AG10803 (cell line): ENCODE measurements at regions not wholly inside any gene's neighbourhood (a gene's known extent, or its start where the extent isn't known, plus 50 kb on each side); places are given as distances from the start of the nearest gene placed in this dataset.
A peak's percentile ranks its signal among the peaks of the same experiment; 100 is the strongest.
"Not testable (repeated sequence)": the region's sequence is repeated elsewhere in the genome, so short reads cannot be mapped to it uniquely, and the experiment has no call there.

Experiments used
- DNase-seq: peaks from one replicate; pipeline ENCODE4 v3.0.0; 2010; ENCODE audit warnings: low read depth
- H3K4me3 ChIP-seq: 2 replicates; pipeline ENCODE4 v1.5.1; 2011; ENCODE audit warnings: mild to moderate bottlenecking, low read length, control low read depth
- TF ChIP-seq, protein P1 (sequence below): conservative IDR thresholded peaks from 2 replicates; pipeline ENCODE4 v1.5.1; 2011; ENCODE audit warnings: mild to moderate bottlenecking, low read length, control low read depth, inconsistent platforms

DNA sequence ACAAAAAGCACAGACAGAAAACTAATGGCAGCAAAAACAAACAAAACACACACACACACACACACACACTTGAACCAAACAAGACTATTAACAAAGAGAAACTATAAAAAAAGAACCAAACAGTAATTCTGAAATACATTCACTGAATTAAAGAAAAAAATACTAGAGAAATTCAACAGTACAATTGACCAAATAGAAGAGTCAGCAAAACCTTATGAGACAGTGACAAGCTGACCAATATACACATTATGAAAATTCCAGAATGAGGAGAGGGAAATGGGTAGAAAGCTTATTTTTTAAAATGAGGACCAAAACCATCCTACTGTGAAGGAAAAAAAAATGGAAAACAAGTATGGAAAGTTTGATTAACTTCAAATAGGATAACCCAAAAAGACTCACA is 212.2 kb upstream of the BTBD3 start:
- H3K4me3 ChIP-seq, result no peak overlapping the region
- TF ChIP-seq, protein P1, sequence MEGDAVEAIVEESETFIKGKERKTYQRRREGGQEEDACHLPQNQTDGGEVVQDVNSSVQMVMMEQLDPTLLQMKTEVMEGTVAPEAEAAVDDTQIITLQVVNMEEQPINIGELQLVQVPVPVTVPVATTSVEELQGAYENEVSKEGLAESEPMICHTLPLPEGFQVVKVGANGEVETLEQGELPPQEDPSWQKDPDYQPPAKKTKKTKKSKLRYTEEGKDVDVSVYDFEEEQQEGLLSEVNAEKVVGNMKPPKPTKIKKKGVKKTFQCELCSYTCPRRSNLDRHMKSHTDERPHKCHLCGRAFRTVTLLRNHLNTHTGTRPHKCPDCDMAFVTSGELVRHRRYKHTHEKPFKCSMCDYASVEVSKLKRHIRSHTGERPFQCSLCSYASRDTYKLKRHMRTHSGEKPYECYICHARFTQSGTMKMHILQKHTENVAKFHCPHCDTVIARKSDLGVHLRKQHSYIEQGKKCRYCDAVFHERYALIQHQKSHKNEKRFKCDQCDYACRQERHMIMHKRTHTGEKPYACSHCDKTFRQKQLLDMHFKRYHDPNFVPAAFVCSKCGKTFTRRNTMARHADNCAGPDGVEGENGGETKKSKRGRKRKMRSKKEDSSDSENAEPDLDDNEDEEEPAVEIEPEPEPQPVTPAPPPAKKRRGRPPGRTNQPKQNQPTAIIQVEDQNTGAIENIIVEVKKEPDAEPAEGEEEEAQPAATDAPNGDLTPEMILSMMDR, result no peak
- DNase-seq, result no peak

DNA sequence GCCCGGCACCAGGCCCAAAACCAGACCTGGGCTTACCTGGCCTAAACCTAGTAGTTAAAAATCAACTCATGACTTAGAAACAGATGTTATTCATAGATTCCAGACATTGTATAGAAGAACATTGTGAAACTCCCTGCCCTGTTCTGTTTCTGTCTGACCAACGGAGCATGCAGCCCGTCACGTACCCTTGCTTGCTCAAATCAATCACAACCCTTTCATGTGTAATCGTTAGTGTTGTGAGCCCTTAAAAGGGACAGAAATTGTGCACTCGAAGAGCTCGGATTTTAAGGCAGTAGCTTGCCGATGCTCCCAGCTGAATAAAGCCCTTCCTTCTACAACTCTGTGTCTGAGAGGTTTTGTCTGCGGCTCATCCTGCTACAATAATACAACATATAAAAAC is 209.5 kb upstream of the BTBD3 start:
- DNase-seq, H3K4me3 ChIP-seq: not testable (repeated sequence)

DNA sequence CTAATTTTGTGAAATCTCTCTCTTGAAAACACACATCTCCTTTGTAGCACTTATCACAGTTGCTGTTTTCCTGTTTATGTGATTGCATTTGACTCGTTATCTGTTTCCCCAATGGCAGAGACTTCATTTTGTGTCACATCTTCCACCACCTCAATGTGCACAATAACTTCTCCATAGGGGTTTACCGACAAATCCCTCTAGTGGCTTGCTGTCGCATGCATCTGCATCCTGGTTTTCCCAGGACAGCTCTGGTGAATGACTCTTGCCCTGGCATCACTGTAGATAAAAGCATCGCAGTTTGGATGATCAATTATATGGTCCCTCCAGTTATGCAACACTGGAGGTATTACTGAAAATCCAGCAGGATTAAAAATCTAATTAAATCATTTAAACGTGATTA is 206.5 kb upstream of the BTBD3 start:
- no peak for DNase-seq
- H3K4me3 ChIP-seq, result no peak overlapping the region
- TF ChIP-seq, protein P1, result no peak

DNA sequence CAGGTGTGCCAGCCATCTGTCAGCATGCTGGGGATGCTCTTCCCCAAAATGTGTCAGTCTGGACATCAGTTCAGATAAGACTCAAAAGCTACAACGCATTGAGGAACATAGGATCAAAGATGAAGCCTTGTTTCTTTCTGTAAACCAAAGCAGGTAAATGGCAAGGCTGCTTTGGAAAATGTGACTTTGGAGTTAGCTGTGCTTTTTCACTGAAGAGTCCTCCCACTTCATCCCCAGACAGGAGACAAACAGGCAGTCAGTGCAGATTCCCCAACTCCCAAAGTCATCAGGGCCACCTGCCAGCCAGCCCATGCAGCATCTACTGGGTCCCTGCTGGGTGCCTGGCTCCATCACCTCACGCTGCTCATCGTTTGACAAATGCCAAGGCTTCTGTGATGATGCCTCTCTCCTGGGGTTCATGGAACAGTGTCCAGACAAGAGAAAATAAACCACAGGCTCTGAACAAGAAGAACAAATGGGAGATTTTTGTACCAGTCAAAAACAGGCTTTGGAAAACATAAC is 205.0 kb upstream of the BTBD3 start:
- DNase-seq, result no peak
- H3K4me3 ChIP-seq, result no peak overlapping the region
- TF ChIP-seq, protein P1, result no peak

DNA sequence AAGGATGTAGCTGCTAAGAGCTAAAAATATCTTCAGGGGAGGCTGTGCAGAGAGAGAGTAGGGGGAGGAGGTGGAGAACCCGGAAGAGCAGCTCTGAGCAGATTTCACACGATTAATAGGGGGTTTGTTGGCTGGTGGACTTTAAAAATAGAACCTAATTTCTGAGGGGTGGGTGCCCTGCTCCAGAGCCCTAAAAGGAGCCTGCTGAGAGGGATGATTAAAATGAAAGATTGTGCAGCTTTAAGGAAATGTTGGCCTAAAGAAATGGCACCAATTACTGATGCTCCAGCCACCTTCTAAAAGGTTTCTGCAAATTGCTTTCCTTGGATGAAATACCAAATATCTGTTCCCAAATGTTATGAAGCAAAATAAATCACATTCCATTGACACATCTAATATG is 202.8 kb upstream of the BTBD3 start:
- TF ChIP-seq, protein P1, result no peak
- no peak overlapping the region for H3K4me3 ChIP-seq

DNA sequence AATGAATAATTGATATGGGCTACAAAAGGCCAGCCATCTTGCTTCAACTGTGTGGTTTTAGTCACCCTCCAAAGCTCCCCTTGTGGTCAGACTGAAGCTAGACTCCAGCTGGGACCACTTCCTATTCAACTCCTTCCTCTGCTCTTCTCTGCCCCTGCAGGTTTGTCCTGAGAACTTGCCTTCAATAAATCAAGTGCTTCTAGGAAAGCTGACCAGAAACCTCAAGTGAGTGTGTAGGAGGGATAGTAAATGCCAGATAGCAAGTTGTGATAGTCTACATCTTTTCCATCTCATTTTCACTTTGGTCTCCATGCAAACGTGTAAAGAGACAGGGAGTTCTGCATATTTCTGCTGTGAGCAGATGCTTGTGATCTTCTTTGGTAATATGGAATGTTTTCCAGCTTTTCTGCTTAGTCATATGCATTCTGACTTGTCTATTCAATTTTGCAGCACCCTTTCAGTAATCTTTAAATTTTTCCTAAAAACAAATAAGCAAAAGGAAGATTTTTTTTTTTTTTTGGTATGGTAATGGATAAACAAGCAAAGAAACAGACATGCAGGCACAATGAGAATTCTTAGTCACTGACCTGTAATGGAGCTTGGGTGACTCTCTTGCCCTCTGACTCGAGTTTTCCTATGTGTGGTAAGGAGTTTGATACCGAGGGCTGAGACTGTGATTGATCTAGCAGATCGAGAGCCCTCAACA is 201.3 kb upstream of the BTBD3 start:
- TF ChIP-seq, protein P1, result peak; percentile 65
- peak; percentile 88 for DNase-seq

More for the DNA sequence above, 202.8 kb upstream of the BTBD3 start:
- no peak for DNase-seq

DNA sequence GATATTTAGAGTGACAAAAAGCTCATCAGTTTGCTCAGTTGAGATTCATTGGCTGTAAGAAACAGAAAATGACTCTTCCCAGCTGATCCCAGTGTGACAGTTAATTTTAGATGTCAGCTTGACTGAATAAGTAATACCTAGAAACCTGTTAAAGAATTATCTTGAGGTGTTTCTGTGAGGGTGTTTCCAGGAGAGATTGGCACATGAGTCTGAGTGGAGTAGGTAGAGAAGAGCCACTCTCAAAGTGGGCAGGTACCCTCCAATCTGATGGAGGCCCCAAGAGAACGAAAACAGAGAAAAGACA is 200.8 kb upstream of the BTBD3 start:
- TF ChIP-seq, protein P1, result no peak
- no peak for DNase-seq

More for the DNA sequence above, 201.3 kb upstream of the BTBD3 start:
- no peak overlapping the region for H3K4me3 ChIP-seq

DNA sequence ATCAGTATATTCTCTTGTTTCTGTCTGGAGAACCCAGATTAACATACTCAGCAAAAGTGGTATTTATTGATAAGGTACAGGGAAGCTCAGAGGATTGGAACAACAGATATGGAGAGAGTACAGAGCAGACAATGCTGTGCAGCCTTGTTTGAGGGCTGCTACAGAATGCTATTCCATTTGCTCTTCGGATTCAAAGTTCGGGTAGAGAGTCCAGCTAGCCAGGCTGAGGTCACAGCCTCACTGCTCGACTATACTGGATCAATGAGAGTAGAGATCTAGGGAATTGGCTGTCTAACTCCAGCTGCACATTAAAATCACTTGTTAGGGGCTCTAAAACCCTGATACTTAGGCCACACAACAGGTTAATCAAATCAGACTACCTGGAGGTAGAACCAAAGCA is 200.1 kb upstream of the BTBD3 start:
- DNase-seq, result no peak
- H3K4me3 ChIP-seq, result no peak overlapping the region
- TF ChIP-seq, protein P1, result no peak

More for the DNA sequence above, 200.8 kb upstream of the BTBD3 start:
- H3K4me3 ChIP-seq, result no peak overlapping the region
